Spinal cord (tissue), 9 donors: ENCODE measurements at regions not wholly inside any gene's neighbourhood (a gene's known extent, or its start where the extent isn't known, plus 50 kb on each side); places are given as distances from the start of the nearest gene placed in this dataset.
"Not testable (repeated sequence)": the region's sequence is repeated elsewhere in the genome, so short reads cannot be mapped to it uniquely, and the experiment has no call there.

Experiments
- DNase-seq, 6 donors: peaks; one replicate each; pipeline versions ENCODE4 v3.0.0 to v3.0.0-alpha.2; 2013 to 2015; ENCODE audit warnings: low spot score in 6 of 6, low read depth in 4 of 6
- H3K27ac ChIP-seq: one replicate; pipeline ENCODE4 v1.5.1; 2013; ENCODE audit warnings: low read depth, low read length, control low read depth
- H3K27me3 ChIP-seq: one replicate; pipeline ENCODE4 v1.6.1; 2013; ENCODE audit warnings: low read length; ENCODE audit not compliant: control insufficient read depth, insufficient read depth
- H3K36me3 ChIP-seq: one replicate; pipeline ENCODE4 v1.6.1; 2013; ENCODE audit warnings: low read length; ENCODE audit not compliant: control insufficient read depth, insufficient read depth
- H3K4me1 ChIP-seq: one replicate; pipeline ENCODE4 v1.6.1; 2013; ENCODE audit warnings: low read length; ENCODE audit not compliant: control insufficient read depth, insufficient read depth
- H3K4me3 ChIP-seq: one replicate; pipeline ENCODE4 v1.5.1; 2013; ENCODE audit warnings: low read depth, low read length, control low read depth
- H3K9me3 ChIP-seq: one replicate; pipeline ENCODE4 v1.6.1; 2013; ENCODE audit warnings: low read length; ENCODE audit not compliant: control insufficient read depth, insufficient read depth
- WGBS: methylation state at CpG from one replicate; pipeline ENCODE4 v1.1.5; 2013; ENCODE audit warnings: missing lambda C conversion rate; ENCODE audit not compliant: insufficient coverage; 5-methylcytosine and 5-hydroxymethylcytosine counted together
- donor health status: healthy.

GRCh38 chr13:75181906-75182305 is 300.1 kb downstream of the TBC1D4 start:
- Histone ChIP-seq H3K9me3 (peaks cover 2% of the 10 kb centered on the region), H3K27me3 (no peaks in the 10 kb centered on the region), H3K27ac (no peak overlapping the region), H3K36me3 (no peaks in the 10 kb centered on the region), H3K4me3 (no peak overlapping the region), H3K4me1 (no peaks in the 10 kb centered on the region)
- peak in 1 of 6 donors; percentile 82 for DNase-seq
- no CpG with 5 or more reads among the region's 2 CpGs for WGBS

GRCh38 chr13:75180805-75181455 is 301.0 kb downstream of the TBC1D4 start:
- H3K4me3 ChIP-seq: no peak overlapping the region
- H3K4me1 ChIP-seq: no peaks in the 10 kb centered on the region
- peaks cover 2% of the 10 kb centered on the region for H3K9me3 ChIP-seq
- no peaks in the 10 kb centered on the region for H3K36me3 ChIP-seq
- no peaks in the 10 kb centered on the region for H3K27me3 ChIP-seq
- no CpG with 5 or more reads among the region's 1 CpG for WGBS
- no peak for DNase-seq
- no peak overlapping the region for H3K27ac ChIP-seq

GRCh38 chr13:75178436-75178835 is 303.5 kb downstream of the TBC1D4 start:
- H3K9me3 ChIP-seq: peaks cover 2% of the 10 kb centered on the region
- no peaks in the 10 kb centered on the region for H3K27me3 ChIP-seq
- H3K4me1 ChIP-seq: no peaks in the 10 kb centered on the region
- no CpG with 5 or more reads among the region's 3 CpGs for WGBS
- H3K36me3 ChIP-seq: no peaks in the 10 kb centered on the region
- no peak overlapping the region for H3K4me3 ChIP-seq
- peak in 1 of 6 donors; percentile 71 for DNase-seq
- H3K27ac ChIP-seq: no peak overlapping the region

GRCh38 chr13:75175575-75175974 is 306.4 kb downstream of the TBC1D4 start:
- Histone ChIP-seq H3K9me3 (no peaks in the 10 kb centered on the region), H3K4me3 (no peak overlapping the region), H3K27ac (no peak overlapping the region), H3K4me1 (no peaks in the 10 kb centered on the region), H3K36me3 (no peaks in the 10 kb centered on the region), H3K27me3 (no peaks in the 10 kb centered on the region)
- DNase-seq: no peak
- no CpG with 5 or more reads among the region's 2 CpGs for WGBS

- DNase-seq, H3K4me1 ChIP-seq, H3K36me3 ChIP-seq, H3K27ac ChIP-seq, H3K27me3 ChIP-seq, H3K9me3 ChIP-seq, H3K4me3 ChIP-seq: not testable (repeated sequence)
- WGBS: no CpG with 5 or more reads among the region's 2 CpGs
These were observed 306.9 kb downstream of the TBC1D4 start for GRCh38 chr13:75175097-75175496.

- WGBS: no CpG with 5 or more reads among the region's 3 CpGs
- DNase-seq: no peak
- Histone ChIP-seq H3K4me3 (no peak overlapping the region), H3K27ac (no peak overlapping the region), H3K9me3 (no peaks in the 10 kb centered on the region), H3K4me1 (peaks cover 3% of the 10 kb centered on the region), H3K27me3 (no peaks in the 10 kb centered on the region), H3K36me3 (no peaks in the 10 kb centered on the region)
These were observed 307.5 kb downstream of the TBC1D4 start for GRCh38 chr13:75174481-75174880.

- H3K27me3 ChIP-seq: no peaks in the 10 kb centered on the region
- H3K4me1 ChIP-seq: peaks cover 3% of the 10 kb centered on the region
- 11% methylated on average over 9 of the region's 9 CpGs for WGBS
- DNase-seq: peak in 1 of 6 donors; percentile 25
- no peaks in the 10 kb centered on the region for H3K36me3 ChIP-seq
- H3K27ac ChIP-seq: no peak overlapping the region
- no peak overlapping the region for H3K4me3 ChIP-seq
- H3K9me3 ChIP-seq: no peaks in the 10 kb centered on the region
These were observed 308.3 kb downstream of the TBC1D4 start for GRCh38 chr13:75173457-75174356.

GRCh38 chr13:75170311-75170710 is 311.7 kb downstream of the TBC1D4 start:
- peak in 5 of 6 donors; percentile 17 to 77 (median 44) for DNase-seq
- Histone ChIP-seq H3K27ac (no peak overlapping the region), H3K4me1 (peaks cover 3% of the 10 kb centered on the region), H3K4me3 (no peak overlapping the region), H3K36me3 (no peaks in the 10 kb centered on the region), H3K9me3 (no peaks in the 10 kb centered on the region), H3K27me3 (no peaks in the 10 kb centered on the region)
- WGBS: 33% methylated on average over 1 of the region's 3 CpGs

- DNase-seq: no peak
- Histone ChIP-seq H3K4me3 (no peak overlapping the region), H3K9me3 (no peaks in the 10 kb centered on the region), H3K4me1 (peaks cover 3% of the 10 kb centered on the region), H3K27ac (no peak overlapping the region), H3K27me3 (no peaks in the 10 kb centered on the region), H3K36me3 (no peaks in the 10 kb centered on the region)
- 93% methylated on average over 3 of the region's 4 CpGs for WGBS
These were observed 316.3 kb downstream of the TBC1D4 start for GRCh38 chr13:75165543-75166230.
